ENCODE measurements at regions not wholly inside any gene's neighbourhood (a gene's known extent, or its start where the extent isn't known, plus 50 kb on each side); places are given as distances from the start of the nearest gene placed in this dataset.
A peak's percentile ranks its signal among the peaks of the same experiment; 100 is the strongest.

DNA sequence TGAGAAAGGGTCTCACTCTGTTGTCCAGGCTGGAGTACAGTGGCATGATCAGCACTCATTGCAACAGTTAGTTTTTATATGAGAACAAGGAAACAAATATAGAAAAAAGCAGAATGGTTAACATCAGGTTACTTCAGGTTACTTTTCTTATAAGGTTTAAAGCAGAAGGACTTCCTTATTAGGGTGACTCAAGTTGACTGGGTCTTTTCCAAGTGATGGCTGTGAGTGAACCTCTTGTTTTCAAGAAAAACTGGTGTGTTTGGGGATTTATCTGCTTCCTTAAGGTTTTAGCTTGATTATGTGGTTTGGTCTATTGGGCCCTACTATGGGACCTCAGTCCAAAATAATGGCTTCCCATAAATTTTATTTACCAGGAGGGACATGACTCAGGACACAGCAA is 99.2 kb downstream of the ARRDC3 start:
- no peak for DNase-seq (ENCODE audit: low read depth in 2 of 2)

GRCh38 chr5:91283326-91283725 is 99.8 kb downstream of the ARRDC3 start:
- no peak for DNase-seq (ENCODE audit: low read depth in 2 of 2)

GRCh38 chr5:91282210-91282609 is 100.9 kb downstream of the ARRDC3 start:
- DNase-seq (ENCODE audit: low read depth in 2 of 2): no peak

GRCh38 chr5:91281401-91281800 is 101.7 kb downstream of the ARRDC3 start:
- DNase-seq (ENCODE audit: low read depth in 2 of 2): no peak

DNA sequence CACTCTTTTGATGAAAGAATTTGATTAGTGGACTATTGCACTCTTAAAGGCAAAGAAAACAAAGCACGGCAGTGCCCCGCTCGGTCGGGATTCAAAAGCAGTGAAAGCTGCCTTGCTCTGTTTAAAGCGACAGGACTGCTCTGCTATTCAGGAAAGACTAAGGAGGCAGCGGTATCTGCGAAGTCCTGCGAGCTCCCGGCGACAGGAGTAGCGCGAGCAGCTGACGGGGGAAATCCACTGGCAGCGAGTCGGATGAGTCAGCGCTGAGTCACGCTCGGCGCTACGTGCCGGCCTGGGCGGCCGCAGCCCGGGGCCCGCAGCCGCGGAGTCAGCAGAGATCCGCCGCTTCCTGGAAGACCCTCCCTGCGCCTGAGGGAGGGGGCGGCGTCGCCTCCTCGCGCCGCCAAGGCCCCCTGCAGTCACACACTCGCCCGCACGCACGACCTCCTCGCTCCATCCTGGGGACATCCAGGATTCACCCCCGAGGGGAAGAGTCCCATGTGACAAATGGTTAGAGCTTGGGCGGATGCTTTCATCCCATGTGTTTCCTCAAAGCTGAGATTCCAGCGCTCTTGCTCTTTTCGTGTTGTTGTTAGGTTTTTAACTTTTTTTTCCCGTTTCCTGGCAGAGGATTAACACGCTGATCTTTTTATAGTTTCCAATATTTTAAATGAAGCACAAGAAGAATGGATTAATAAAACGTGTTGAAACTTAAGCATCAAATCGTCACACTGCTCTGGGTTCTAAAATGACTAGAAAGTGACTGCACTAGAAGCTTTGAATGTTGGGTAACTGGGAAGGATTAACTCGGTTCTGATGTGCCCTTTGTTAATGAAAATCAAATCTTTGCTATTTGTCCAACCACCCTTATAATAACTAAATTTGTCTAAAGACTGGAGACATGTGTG is 102.5 kb downstream of the ARRDC3 start:
- DNase-seq (ENCODE audit: low read depth in 2 of 2): peak; percentile 88 to 91

- DNase-seq (ENCODE audit: low read depth in 2 of 2): no peak
Measured at GRCh38 chr5:91277840-91278239, 105.3 kb downstream of the ARRDC3 start.

GRCh38 chr5:91277093-91277626 is 106.0 kb downstream of the ARRDC3 start:
- DNase-seq (ENCODE audit: low read depth in 2 of 2): no peak

- DNase-seq (ENCODE audit: low read depth in 2 of 2): no peak
Measured at GRCh38 chr5:91272858-91273257, 110.3 kb downstream of the ARRDC3 start.

GRCh38 chr5:91271999-91272398 is 111.1 kb downstream of the ARRDC3 start:
- DNase-seq (ENCODE audit: low read depth in 2 of 2): no peak

GRCh38 chr5:91269198-91269597 is 113.9 kb downstream of the ARRDC3 start:
- DNase-seq (ENCODE audit: low read depth in 2 of 2): peak in 1 of 2 donors; percentile 6

DNA sequence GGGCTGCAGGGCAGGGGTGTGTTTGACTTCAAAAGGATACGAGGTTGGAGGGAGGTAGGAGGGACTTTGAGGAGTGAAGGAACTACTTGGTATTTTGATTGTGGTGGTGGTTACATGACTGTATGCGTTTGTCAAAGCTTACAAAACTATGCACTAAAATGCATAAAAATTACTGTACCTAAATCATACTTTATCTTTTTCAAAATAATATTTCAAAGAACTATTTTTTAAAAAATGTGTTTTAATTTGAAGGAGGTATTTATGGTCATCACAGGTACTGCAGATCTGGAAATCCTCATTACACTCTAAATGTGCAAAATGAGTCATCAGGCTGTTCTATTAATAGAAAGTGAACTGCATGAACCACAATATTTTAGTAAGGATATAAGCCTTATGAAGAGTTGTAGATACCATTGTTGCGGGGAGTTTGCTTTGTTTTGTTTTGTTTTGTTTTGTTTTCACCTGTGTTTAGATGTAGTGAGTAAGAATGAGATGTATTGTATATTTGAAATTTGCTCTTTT is 116.9 kb downstream of the ARRDC3 start:
- no peak for DNase-seq (ENCODE audit: low read depth in 2 of 2)

DNA sequence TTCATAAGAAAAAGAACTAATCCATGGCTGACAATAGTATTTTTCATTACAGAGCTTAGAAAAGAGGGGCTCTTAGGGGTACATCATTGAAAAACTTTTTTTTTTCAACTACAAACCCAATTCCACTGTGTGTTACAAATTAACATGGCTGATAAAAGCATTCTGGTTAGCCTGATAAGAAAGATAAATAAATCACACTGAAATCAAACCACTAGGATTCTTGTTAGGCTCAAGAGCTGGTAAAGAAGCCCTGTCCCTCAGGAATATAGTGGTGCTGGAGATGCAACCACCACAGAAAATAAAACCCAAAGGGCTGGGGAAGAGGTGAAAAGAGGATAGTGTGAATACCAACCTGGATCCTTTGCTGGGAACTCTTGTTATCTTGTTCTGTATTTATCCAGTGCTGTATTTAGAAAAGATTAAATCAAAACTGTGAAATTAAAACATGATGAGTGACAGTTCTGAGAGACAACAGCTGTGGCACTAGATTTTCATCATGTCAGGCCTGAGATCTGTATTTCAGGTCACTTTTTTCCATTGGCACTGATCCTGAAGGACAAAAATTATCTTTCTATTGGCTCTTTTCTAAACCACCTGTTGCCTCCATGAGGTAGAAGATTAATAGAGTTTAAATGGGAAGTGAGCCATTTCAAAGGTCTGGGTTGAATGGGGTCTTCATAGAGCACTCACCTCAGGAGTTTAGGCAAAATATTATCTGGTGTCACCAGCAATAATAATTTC is 118.6 kb downstream of the ARRDC3 start:
- no peak for DNase-seq (ENCODE audit: low read depth in 2 of 2)

DNA sequence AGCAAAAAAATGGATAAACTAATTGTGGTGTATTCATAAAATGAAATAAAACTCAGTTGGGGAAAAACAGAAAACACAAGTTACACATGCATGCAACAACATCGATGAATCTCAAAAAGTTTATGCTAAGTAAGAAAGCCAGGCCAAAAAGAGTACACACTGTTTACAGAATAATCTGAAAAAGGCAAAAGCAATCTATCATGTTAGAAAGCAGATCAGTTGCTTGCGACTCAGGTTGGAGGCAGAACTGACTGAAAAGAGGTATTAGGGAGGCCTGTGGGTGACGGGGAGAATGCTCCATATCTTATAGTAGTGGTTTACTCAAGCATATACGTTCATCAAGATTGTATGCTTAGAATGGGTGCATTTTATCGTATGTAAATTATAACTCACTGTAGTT is 119.2 kb downstream of the ARRDC3 start:
- no peak for DNase-seq (ENCODE audit: low read depth in 2 of 2)

DNA sequence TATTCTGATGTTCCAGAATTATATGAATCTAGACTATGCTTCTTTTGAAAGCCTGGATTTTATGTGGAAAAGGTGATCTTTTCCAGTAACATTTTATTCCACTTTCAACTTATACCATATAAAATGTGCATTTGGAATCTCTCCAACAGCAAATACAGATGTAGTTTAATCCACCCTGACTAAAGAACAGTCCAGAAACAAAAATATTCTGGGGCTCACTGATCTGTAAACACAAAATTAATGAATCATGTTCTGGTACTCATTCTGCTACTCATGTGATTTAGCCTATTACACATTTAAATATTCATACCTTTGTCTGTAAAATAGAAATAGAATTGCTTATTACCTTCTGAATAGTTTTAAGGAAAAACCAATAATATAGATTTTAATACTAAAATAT is 125.8 kb downstream of the ARRDC3 start:
- DNase-seq (ENCODE audit: low read depth in 2 of 2): no peak

GRCh38 chr5:91256142-91256524 is 127.0 kb downstream of the ARRDC3 start:
- no peak for DNase-seq (ENCODE audit: low read depth in 2 of 2)

DNA sequence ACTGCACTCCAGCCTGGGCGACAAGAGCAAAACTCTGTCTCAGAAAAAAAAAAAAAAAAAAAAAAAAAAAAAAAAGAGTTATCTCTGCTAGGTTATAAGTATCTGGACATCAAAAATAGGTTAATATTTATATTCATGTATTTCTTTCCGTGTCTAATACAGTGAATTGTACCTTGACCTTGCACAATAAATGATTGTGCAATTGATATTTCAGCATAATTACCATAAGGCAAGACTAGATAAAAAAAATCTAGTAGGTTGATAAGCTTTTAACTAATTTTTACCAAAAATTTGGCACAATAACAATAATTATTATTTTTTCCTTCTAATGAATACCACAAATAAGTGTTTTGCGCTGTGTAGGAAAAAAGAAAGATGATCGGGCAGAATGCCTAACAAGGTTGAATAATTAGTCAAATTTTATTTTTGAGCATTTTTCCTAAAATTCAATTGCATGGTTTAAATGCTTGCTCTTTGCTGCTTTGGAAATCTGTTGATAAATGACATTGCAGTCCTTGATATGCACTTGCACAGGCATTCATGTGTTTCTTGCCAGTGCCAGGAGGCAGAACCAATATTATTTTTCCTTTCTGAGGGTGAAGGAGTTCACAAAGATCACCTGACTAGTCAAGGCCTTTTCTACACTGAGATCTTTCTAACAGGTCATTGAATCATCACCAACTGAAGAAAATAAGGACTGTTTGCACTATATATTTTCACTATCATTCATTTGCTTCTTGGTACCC is 127.5 kb downstream of the ARRDC3 start:
- DNase-seq (ENCODE audit: low read depth in 2 of 2): no peak

- DNase-seq (ENCODE audit: low read depth in 2 of 2): no peak
Measured at GRCh38 chr5:91252916-91253315, 130.2 kb downstream of the ARRDC3 start.

- no peak for DNase-seq (ENCODE audit: low read depth in 2 of 2)
Measured at GRCh38 chr5:91245871-91246270, 137.2 kb downstream of the ARRDC3 start.

- no peak for DNase-seq (ENCODE audit: low read depth in 2 of 2)
Measured at GRCh38 chr5:91245074-91245452, 138.1 kb downstream of the ARRDC3 start.

DNA sequence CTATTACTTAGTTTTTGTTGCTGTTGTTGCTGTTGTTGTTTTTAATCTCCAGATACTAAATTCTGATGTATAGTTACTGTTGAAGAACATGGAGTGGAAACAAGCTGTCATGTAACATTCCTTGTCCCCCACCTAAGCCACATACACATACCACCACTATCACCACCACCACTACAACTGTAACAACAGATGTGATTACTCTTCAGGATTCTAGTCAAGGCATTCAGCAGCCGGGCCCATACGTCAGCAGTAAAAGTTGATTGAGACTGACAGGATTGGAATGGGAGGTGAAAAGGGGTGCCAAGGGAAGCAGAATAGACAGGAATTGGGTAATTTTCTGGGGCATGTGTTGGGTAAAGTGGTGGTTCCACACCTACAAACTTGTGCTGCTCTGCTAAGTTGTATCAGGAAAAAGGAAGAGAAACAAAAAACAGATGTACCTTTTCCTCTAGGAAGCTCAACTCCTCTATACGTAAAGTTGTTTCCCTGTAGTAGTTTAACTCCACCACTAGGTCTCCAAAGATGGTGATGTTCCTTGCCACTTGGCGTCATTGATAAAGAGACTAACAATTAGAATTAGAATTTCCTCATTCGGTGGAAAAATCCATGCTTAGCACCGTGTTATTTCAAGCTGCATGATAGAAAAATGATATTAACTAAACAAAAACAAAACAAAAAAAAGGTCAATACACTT is 138.6 kb downstream of the ARRDC3 start:
- DNase-seq (ENCODE audit: low read depth in 2 of 2): no peak

DNA sequence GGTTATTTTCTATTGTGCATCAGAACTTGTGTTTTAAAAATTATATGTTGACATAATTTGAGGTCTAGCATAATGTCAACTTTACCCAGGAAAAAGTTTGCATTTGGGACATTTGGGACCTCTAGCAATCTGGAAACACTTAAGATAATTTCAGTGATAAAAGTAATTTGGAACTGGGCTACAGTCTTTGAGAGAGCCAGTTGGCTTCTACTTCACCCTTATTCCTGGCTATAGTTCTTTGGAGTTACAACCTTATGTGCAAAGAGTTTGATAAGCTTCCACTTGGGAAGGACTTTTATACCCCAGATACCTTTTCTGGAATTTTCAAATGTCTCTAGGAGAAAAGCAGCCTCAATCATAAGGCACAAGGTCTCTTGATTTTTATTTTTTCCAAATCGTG is 139.3 kb downstream of the ARRDC3 start:
- no peak for DNase-seq (ENCODE audit: low read depth in 2 of 2)

Measured in stimulated activated CD8-positive, alpha-beta memory T cell treated with anti-CD3 and anti-CD28 coated beads, Interleukin-15, amount 100 ng/mL, for 48 hours (primary cell).